ENCODE measurements at regions not wholly inside any gene's neighbourhood (a gene's known extent, or its start where the extent isn't known, plus 50 kb on each side); places are given as distances from the start of the nearest gene placed in this dataset.

GRCh38 chr12:127179176-127179575, 1087.8 kb upstream of the TMEM132C start:
- POLR2A ChIA-PET (ENCODE audit: partially characterized antibody), result interaction anchor here (0.6 kb wide), 1 partner anchor 298 kb away, joined by 3 read pairs; no protein-coding TSS in a partner anchor

More at GRCh38 chr12:127179176-127179575, 1087.8 kb upstream of the TMEM132C start:
- Histone ChIP-seq H3K4me3 (ENCODE audit: extremely low read depth in 1 of 4, insufficient read depth in 2 of 4, low read depth in 3 of 4, low read length in 4 of 4) (no peak overlapping the region), H3K56ac (replicated peaks; ENCODE audit: insufficient read length, low read depth, low read length) (no peak overlapping the region), H3K23ac (ENCODE audit: insufficient read length) (no peak overlapping the region), H4K8ac (ENCODE audit: extremely low read depth, insufficient read depth, low read length) (no peak overlapping the region), H3K14ac (ENCODE audit: insufficient read length) (no peak overlapping the region), H3K36me3 (ENCODE audit: control insufficient read depth in 2 of 4, insufficient read depth in 4 of 4, low read length in 3 of 4) (no peaks in the 10 kb centered on the region), H2BK12ac (ENCODE audit: low read depth, low read length) (no peak overlapping the region), H3K23me2 (ENCODE audit: low read depth, low read length) (no peaks in the 10 kb centered on the region), H3K4ac (replicated peaks; ENCODE audit: insufficient read length, low read depth, low read length) (no peak overlapping the region), H3K27ac (ENCODE audit: low read depth, low read length) (no peak overlapping the region), H2BK5ac (ENCODE audit: low read depth, low read length) (no peak overlapping the region), H3K9me3 (ENCODE audit: insufficient read depth in 2 of 2, low read depth in 1 of 2, low read length in 1 of 2) (no peaks in the 10 kb centered on the region), H2AFZ (ENCODE audit: low read length) (no peak overlapping the region), H3K27me3 (replicated peaks in 1 of 4; ENCODE audit: control insufficient read depth in 3 of 4, extremely low read depth in 1 of 4, insufficient read depth in 3 of 4, low read length in 3 of 4) (no peaks in the 10 kb centered on the region), H3K18ac (ENCODE audit: extremely low read depth, low read length) (no peak overlapping the region), H4K5ac (ENCODE audit: insufficient read length, low read depth, low read length) (no peak overlapping the region), H3K4me2 (ENCODE audit: insufficient read depth in 1 of 2, low read depth in 2 of 2, low read length in 2 of 2) (no peak overlapping the region), H3K79me1 (ENCODE audit: low read depth, low read length) (no peaks in the 10 kb centered on the region), H3K4me1 (replicated peaks in 1 of 4; ENCODE audit: control insufficient read depth in 3 of 4, insufficient read depth in 4 of 4, low read length in 3 of 4) (no peaks in the 10 kb centered on the region), H2AK5ac (ENCODE audit: low read depth, low read length) (no peak overlapping the region), H2BK120ac (replicated peaks; ENCODE audit: low read depth, low read length) (no peak overlapping the region), H2BK15ac (ENCODE audit: low read length) (no peak overlapping the region), H2BK20ac (ENCODE audit: low read length) (no peak overlapping the region), H3K9ac (replicated peaks in 1 of 4; ENCODE audit: extremely low read depth in 1 of 4, low read depth in 3 of 4, low read length in 3 of 4) (no peak overlapping the region), H4K20me1 (replicated peaks in 1 of 2; ENCODE audit: control insufficient read depth in 1 of 2, insufficient read depth in 2 of 2, low read length in 2 of 2) (no peaks in the 10 kb centered on the region), H4K91ac (replicated peaks; ENCODE audit: insufficient read length, low read length) (no peak overlapping the region), H3K79me2 (ENCODE audit: control insufficient read depth in 1 of 2, insufficient read depth in 2 of 2, low read length in 2 of 2) (no peaks in the 10 kb centered on the region)
- WGBS, 2 experiments (ENCODE audit: extremely low coverage in 1 of 2, insufficient coverage in 1 of 2, insufficient read length in 1 of 2, insufficient replicate concordance in 2 of 2, low coverage in 1 of 2, low lambda C conversion rate in 2 of 2, missing lambda C conversion rate in 1 of 2), result 89% methylated on average over 6 of the region's 6 CpGs; no CpG with 5 or more reads in 1 of the 2 experiments
- CTCF ChIA-PET (ENCODE audit: partially characterized antibody), result interaction anchor here (1.4 kb wide), 1 partner anchor 113 kb away, joined by 3 read pairs; no protein-coding TSS in a partner anchor
- DNase-seq (ENCODE audit: low read depth in 1 of 2, low spot score in 2 of 2), result no peak
- TF ChIP-seq BCL11A (IDR thresholded peaks at IDR 0.05; ENCODE audit: low read depth in 2 of 2, low read length in 2 of 2), result no peak
- TF ChIP-seq RBBP5 (IDR thresholded peaks at IDR 0.05; ENCODE audit: borderline replicate concordance, low read depth, low read length), result no peak
- no peak for TF ChIP-seq SP2 (IDR thresholded peaks at IDR 0.05; ENCODE audit: low read length)
- TF ChIP-seq USF2 (IDR thresholded peaks at IDR 0.05; ENCODE audit: low read length), result no peak
- TF ChIP-seq PHF8 (conservative IDR thresholded peaks at IDR 0.05; ENCODE audit: low read depth, low read length), result no peak
- no peak for TF ChIP-seq TEAD4 (IDR thresholded peaks at IDR 0.05; ENCODE audit: low read depth, low read length)
- no peak for TF ChIP-seq SAP30 (IDR thresholded peaks at IDR 0.05; ENCODE audit: insufficient read depth, insufficient replicate concordance, low read length)
- TF ChIP-seq NRF1 (IDR thresholded peaks at IDR 0.05; ENCODE audit: low read depth, low read length), result no peak
- FAIRE-seq, result no peak
